ENCODE measurements at regions not wholly inside any gene's neighbourhood (a gene's known extent, or its start where the extent isn't known, plus 50 kb on each side); places are given as distances from the start of the nearest gene placed in this dataset.
A peak's percentile ranks its signal among the peaks of the same experiment; 100 is the strongest.

DNA sequence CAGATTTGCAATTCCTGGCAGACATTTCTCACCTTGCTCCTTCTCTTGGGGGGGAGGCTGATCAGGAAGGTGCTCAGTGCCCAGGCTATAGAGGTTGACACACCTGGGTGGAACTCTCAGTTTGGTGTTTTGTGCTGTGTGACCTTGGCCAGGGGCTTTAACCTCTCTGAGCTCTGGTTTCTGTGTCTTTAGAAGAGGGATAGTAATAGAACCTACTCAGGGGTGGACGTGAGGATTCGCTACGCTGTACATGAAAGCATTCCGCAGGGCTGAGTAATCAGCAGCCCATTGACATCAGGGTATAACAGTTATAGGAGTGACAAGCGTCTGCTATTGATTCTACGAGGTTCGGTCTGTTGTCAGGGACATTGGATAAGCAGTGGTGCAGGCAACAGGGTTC is 98.1 kb downstream of the PHETA1 start:
- BruUV-seq (replicated peaks), result no TSS peak
- Histone ChIP-seq H3K27ac (ENCODE audit: low read depth, low read length) (no peak overlapping the region), H3K9me3 (ENCODE audit: control insufficient read depth in 1 of 2, insufficient read depth in 1 of 2, low read depth in 1 of 2, low read length in 2 of 2) (no peaks in the 10 kb centered on the region), H3K9me2 (ENCODE audit: insufficient read depth) (no peaks in the 10 kb centered on the region), H3K36me3 (ENCODE audit: control insufficient read depth in 1 of 2, insufficient read depth in 2 of 2, low read length in 2 of 2) (no peaks in the 10 kb centered on the region), H3K4me2 (ENCODE audit: low read length) (peak overlapping the region; percentile 55), H3K9ac (ENCODE audit: low read length) (no peak overlapping the region), H4K20me1 (ENCODE audit: insufficient read depth) (no peaks in the 10 kb centered on the region), H3K79me2 (ENCODE audit: insufficient read depth, low read length) (no peaks in the 10 kb centered on the region), H3K4me3 (replicated peaks in 1 of 2; ENCODE audit: low read depth in 1 of 2, low read length in 2 of 2) (peak overlapping the region in 1 of 2 experiments; percentile 17; a peak in 1 of 4 replicates), H2AFZ (ENCODE audit: low read depth, low read length, poor library complexity, severe bottlenecking) (peak overlapping the region; percentile 67), H3K4me1 (ENCODE audit: control insufficient read depth in 1 of 2, insufficient read depth in 2 of 2, low read length in 2 of 2) (peaks cover 7 to 21% of the 10 kb centered on the region in 2 experiments; a peak in 3 of 4 replicates), H3K27me3 (ENCODE audit: insufficient read depth, low read length) (no peaks in the 10 kb centered on the region)
- ChIA-PET RAD21 (ENCODE audit: low non-redundant PET in 1 of 2, low total read pairs in 2 of 2, uncharacterized antibody in 2 of 2, unreplicated experiment in 2 of 2) (no interaction called here), CTCF (interaction anchor here (2.1 kb wide), 1 partner anchor 28 kb away, joined by 7 read pairs; no protein-coding TSS in a partner anchor), POLR2A (no interaction called here)
- DNase-seq (ENCODE audit: low read depth, low spot score), result peak; percentile 23
- intact Hi-C loops (cut with micrococcal nuclease), result no loop called here
- ATAC-seq, result peak; percentile 60
- TF ChIP-seq, protein P1, sequence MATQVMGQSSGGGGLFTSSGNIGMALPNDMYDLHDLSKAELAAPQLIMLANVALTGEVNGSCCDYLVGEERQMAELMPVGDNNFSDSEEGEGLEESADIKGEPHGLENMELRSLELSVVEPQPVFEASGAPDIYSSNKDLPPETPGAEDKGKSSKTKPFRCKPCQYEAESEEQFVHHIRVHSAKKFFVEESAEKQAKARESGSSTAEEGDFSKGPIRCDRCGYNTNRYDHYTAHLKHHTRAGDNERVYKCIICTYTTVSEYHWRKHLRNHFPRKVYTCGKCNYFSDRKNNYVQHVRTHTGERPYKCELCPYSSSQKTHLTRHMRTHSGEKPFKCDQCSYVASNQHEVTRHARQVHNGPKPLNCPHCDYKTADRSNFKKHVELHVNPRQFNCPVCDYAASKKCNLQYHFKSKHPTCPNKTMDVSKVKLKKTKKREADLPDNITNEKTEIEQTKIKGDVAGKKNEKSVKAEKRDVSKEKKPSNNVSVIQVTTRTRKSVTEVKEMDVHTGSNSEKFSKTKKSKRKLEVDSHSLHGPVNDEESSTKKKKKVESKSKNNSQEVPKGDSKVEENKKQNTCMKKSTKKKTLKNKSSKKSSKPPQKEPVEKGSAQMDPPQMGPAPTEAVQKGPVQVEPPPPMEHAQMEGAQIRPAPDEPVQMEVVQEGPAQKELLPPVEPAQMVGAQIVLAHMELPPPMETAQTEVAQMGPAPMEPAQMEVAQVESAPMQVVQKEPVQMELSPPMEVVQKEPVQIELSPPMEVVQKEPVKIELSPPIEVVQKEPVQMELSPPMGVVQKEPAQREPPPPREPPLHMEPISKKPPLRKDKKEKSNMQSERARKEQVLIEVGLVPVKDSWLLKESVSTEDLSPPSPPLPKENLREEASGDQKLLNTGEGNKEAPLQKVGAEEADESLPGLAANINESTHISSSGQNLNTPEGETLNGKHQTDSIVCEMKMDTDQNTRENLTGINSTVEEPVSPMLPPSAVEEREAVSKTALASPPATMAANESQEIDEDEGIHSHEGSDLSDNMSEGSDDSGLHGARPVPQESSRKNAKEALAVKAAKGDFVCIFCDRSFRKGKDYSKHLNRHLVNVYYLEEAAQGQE (IDR thresholded peaks at IDR 0.05; ENCODE audit: low read depth), result no peak
- TF ChIP-seq EZH2 (IDR thresholded peaks at IDR 0.05) (no peak), SRF (IDR thresholded peaks at IDR 0.05; ENCODE audit: low read depth) (no peak), ZFX (IDR thresholded peaks at IDR 0.05) (no peak), ZNF274 (IDR thresholded peaks at IDR 0.05; ENCODE audit: low read depth, low read length) (no peak), POLR2A (IDR thresholded peaks at IDR 0.05; ENCODE audit: borderline replicate concordance, extremely low read depth, insufficient read depth, insufficient read length) (no peak), EGR1 (IDR thresholded peaks at IDR 0.05; ENCODE audit: low read depth) (no peak), POLR2AphosphoS5 (IDR thresholded peaks at IDR 0.05; ENCODE audit: low read depth, low read length) (no peak), SIN3A (IDR thresholded peaks at IDR 0.05; ENCODE audit: low read depth) (no peak), SP1 (IDR thresholded peaks at IDR 0.05; ENCODE audit: low read depth) (no peak), JUND (IDR thresholded peaks at IDR 0.05) (peak; percentile 39; the same call in 1 of the 2 replicates), EZH2phosphoT487 (IDR thresholded peaks at IDR 0.05; ENCODE audit: borderline replicate concordance) (no peak), TCF7L2 (IDR thresholded peaks at IDR 0.05; ENCODE audit: borderline replicate concordance, extremely low read depth, insufficient read depth, insufficient read length) (peak; percentile 90), FOSL1 (IDR thresholded peaks at IDR 0.05; ENCODE audit: low read depth) (peak; percentile 49; the same call in 1 of the 2 replicates), CBX3 (IDR thresholded peaks at IDR 0.05; ENCODE audit: low read depth) (no peak)
- TF ChIP-seq, protein P2, sequence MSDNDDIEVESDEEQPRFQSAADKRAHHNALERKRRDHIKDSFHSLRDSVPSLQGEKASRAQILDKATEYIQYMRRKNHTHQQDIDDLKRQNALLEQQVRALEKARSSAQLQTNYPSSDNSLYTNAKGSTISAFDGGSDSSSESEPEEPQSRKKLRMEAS (IDR thresholded peaks at IDR 0.05), result no peak
- TF ChIP-seq, protein P3, sequence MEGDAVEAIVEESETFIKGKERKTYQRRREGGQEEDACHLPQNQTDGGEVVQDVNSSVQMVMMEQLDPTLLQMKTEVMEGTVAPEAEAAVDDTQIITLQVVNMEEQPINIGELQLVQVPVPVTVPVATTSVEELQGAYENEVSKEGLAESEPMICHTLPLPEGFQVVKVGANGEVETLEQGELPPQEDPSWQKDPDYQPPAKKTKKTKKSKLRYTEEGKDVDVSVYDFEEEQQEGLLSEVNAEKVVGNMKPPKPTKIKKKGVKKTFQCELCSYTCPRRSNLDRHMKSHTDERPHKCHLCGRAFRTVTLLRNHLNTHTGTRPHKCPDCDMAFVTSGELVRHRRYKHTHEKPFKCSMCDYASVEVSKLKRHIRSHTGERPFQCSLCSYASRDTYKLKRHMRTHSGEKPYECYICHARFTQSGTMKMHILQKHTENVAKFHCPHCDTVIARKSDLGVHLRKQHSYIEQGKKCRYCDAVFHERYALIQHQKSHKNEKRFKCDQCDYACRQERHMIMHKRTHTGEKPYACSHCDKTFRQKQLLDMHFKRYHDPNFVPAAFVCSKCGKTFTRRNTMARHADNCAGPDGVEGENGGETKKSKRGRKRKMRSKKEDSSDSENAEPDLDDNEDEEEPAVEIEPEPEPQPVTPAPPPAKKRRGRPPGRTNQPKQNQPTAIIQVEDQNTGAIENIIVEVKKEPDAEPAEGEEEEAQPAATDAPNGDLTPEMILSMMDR (IDR thresholded peaks at IDR 0.05 in 2 of 3, conservative IDR thresholded peaks at IDR 0.05 in 1 of 3; ENCODE audit: borderline replicate concordance in 1 of 3, insufficient read depth in 1 of 3, low read depth in 2 of 3, low read length in 2 of 3), result no peak
- TF ChIP-seq, protein P4, sequence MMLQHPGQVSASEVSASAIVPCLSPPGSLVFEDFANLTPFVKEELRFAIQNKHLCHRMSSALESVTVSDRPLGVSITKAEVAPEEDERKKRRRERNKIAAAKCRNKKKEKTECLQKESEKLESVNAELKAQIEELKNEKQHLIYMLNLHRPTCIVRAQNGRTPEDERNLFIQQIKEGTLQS (IDR thresholded peaks at IDR 0.05), result no peak
